ENCODE measurements at regions not wholly inside any gene's neighbourhood (a gene's known extent, or its start where the extent isn't known, plus 50 kb on each side); places are given as distances from the start of the nearest gene placed in this dataset.

DNA sequence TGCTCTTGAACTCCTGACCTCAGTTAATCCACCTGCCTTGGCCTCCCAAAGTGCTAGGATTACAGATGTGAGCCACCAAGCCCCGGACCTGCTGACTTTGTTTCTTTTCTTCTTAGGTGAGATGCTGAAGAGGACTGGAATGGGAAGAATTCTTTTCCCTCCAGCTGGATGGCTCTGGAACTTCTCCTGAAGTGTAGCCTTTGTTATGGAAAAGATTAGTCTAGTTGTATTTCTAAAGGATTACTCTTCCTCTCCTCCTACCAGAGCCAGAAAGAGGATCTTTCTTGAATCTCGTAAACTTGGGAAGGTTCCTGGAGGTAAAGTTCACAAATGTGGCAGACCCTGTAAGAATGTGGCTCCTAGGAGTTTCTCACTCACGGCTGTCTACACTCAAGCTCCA lies 95.4 kb upstream of the LARGE1 start:
- TF ChIP-seq, protein P1, sequence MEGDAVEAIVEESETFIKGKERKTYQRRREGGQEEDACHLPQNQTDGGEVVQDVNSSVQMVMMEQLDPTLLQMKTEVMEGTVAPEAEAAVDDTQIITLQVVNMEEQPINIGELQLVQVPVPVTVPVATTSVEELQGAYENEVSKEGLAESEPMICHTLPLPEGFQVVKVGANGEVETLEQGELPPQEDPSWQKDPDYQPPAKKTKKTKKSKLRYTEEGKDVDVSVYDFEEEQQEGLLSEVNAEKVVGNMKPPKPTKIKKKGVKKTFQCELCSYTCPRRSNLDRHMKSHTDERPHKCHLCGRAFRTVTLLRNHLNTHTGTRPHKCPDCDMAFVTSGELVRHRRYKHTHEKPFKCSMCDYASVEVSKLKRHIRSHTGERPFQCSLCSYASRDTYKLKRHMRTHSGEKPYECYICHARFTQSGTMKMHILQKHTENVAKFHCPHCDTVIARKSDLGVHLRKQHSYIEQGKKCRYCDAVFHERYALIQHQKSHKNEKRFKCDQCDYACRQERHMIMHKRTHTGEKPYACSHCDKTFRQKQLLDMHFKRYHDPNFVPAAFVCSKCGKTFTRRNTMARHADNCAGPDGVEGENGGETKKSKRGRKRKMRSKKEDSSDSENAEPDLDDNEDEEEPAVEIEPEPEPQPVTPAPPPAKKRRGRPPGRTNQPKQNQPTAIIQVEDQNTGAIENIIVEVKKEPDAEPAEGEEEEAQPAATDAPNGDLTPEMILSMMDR (IDR thresholded peaks at IDR 0.05): no peak
- no peak for TF ChIP-seq POLR2A (IDR thresholded peaks at IDR 0.05)

All from heart left ventricle (tissue), 13 donors.